ENCODE measurements at regions not wholly inside any gene's neighbourhood (a gene's known extent, or its start where the extent isn't known, plus 50 kb on each side); places are given as distances from the start of the nearest gene placed in this dataset.

GRCh38 chr7:41045556-41046123, 657.2 kb downstream of the INHBA start:
- Mint-ChIP-seq H3K4me3 (no peak overlapping the region), H3K4me1 (ENCODE audit: low read depth) (no peaks in the 10 kb centered on the region), H3K27me3 (no peaks in the 10 kb centered on the region), H3K36me3 (no peaks in the 10 kb centered on the region), H3K27ac (no peak overlapping the region), H3K9me3 (peaks cover 14% of the 10 kb centered on the region)
- ChIA-PET CTCF (no interaction called here), POLR2A (no interaction called here)
- intact Hi-C loops (cut with micrococcal nuclease) = no loop called here
- DNase-seq = no peak

- Mint-ChIP-seq H3K27me3 (no peaks in the 10 kb centered on the region), H3K27ac (no peak overlapping the region), H3K4me1 (ENCODE audit: low read depth) (no peaks in the 10 kb centered on the region), H3K36me3 (no peaks in the 10 kb centered on the region), H3K9me3 (peaks cover 10% of the 10 kb centered on the region), H3K4me3 (no peak overlapping the region)
- DNase-seq = no peak
- intact Hi-C loops (cut with micrococcal nuclease) = no loop called here
- ChIA-PET POLR2A (no interaction called here), CTCF (no interaction called here)
Observed at GRCh38 chr7:41039981-41040380, 662.9 kb downstream of the INHBA start.

GRCh38 chr7:41039386-41039953, 663.4 kb downstream of the INHBA start:
- H3K36me3 Mint-ChIP-seq = no peaks in the 10 kb centered on the region
- no peak for DNase-seq
- intact Hi-C loops (cut with micrococcal nuclease) = no loop called here
- no peaks in the 10 kb centered on the region for H3K4me1 Mint-ChIP-seq (ENCODE audit: low read depth)
- H3K4me3 Mint-ChIP-seq = no peak overlapping the region
- no peak overlapping the region for H3K27ac Mint-ChIP-seq
- peaks cover 8% of the 10 kb centered on the region for H3K9me3 Mint-ChIP-seq
- H3K27me3 Mint-ChIP-seq = no peaks in the 10 kb centered on the region
- ChIA-PET POLR2A (no interaction called here), CTCF (no interaction called here)

- intact Hi-C loops (cut with micrococcal nuclease) = no loop called here
- Mint-ChIP-seq H3K4me3 (no peak overlapping the region), H3K36me3 (no peaks in the 10 kb centered on the region), H3K27ac (no peak overlapping the region), H3K4me1 (ENCODE audit: low read depth) (no peaks in the 10 kb centered on the region), H3K27me3 (no peaks in the 10 kb centered on the region), H3K9me3 (peaks cover 8% of the 10 kb centered on the region)
- ChIA-PET POLR2A (no interaction called here), CTCF (no interaction called here)
- DNase-seq = no peak
Observed at GRCh38 chr7:41038211-41038610, 664.7 kb downstream of the INHBA start.

GRCh38 chr7:41037691-41038090, 665.2 kb downstream of the INHBA start:
- no peaks in the 10 kb centered on the region for H3K36me3 Mint-ChIP-seq
- H3K27me3 Mint-ChIP-seq = no peaks in the 10 kb centered on the region
- DNase-seq = no peak
- no peak overlapping the region for H3K27ac Mint-ChIP-seq
- peaks cover 4% of the 10 kb centered on the region for H3K9me3 Mint-ChIP-seq
- H3K4me1 Mint-ChIP-seq (ENCODE audit: low read depth) = no peaks in the 10 kb centered on the region
- ChIA-PET POLR2A (no interaction called here), CTCF (interaction anchor here (0.6 kb wide), 1 partner anchor 245 kb away, joined by 3 read pairs; no protein-coding TSS in a partner anchor)
- intact Hi-C loops (cut with micrococcal nuclease) = no loop called here
- no peak overlapping the region for H3K4me3 Mint-ChIP-seq

- CTCF ChIA-PET = no interaction called here
- intact Hi-C loops (cut with micrococcal nuclease) = no loop called here
- H3K4me3 Mint-ChIP-seq = no peak overlapping the region
- POLR2A ChIA-PET = no interaction called here
- H3K36me3 Mint-ChIP-seq = no peaks in the 10 kb centered on the region
- no peak overlapping the region for H3K27ac Mint-ChIP-seq
- DNase-seq = no peak
- H3K9me3 Mint-ChIP-seq = peaks cover 7% of the 10 kb centered on the region
- no peaks in the 10 kb centered on the region for H3K27me3 Mint-ChIP-seq
- no peaks in the 10 kb centered on the region for H3K4me1 Mint-ChIP-seq (ENCODE audit: low read depth)
Observed at GRCh38 chr7:41035794-41036193, 667.1 kb downstream of the INHBA start.

GRCh38 chr7:41033500-41033899, 669.4 kb downstream of the INHBA start:
- no peak overlapping the region for H3K4me3 Mint-ChIP-seq
- H3K9me3 Mint-ChIP-seq = peaks cover 11% of the 10 kb centered on the region
- no peak for DNase-seq
- H3K36me3 Mint-ChIP-seq = no peaks in the 10 kb centered on the region
- intact Hi-C loops (cut with micrococcal nuclease) = no loop called here
- CTCF ChIA-PET = no interaction called here
- no peak overlapping the region for H3K27ac Mint-ChIP-seq
- no peaks in the 10 kb centered on the region for H3K4me1 Mint-ChIP-seq (ENCODE audit: low read depth)
- POLR2A ChIA-PET = no interaction called here
- no peaks in the 10 kb centered on the region for H3K27me3 Mint-ChIP-seq

GRCh38 chr7:41030673-41031072, 672.2 kb downstream of the INHBA start:
- peaks cover 11% of the 10 kb centered on the region for H3K9me3 Mint-ChIP-seq
- no peaks in the 10 kb centered on the region for H3K36me3 Mint-ChIP-seq
- H3K27ac Mint-ChIP-seq = no peak overlapping the region
- ChIA-PET POLR2A (no interaction called here), CTCF (no interaction called here)
- H3K4me1 Mint-ChIP-seq (ENCODE audit: low read depth) = no peaks in the 10 kb centered on the region
- intact Hi-C loops (cut with micrococcal nuclease) = no loop called here
- DNase-seq = no peak
- no peak overlapping the region for H3K4me3 Mint-ChIP-seq
- no peaks in the 10 kb centered on the region for H3K27me3 Mint-ChIP-seq

GRCh38 chr7:41029072-41029499, 673.8 kb downstream of the INHBA start:
- H3K4me1 Mint-ChIP-seq (ENCODE audit: low read depth) = no peaks in the 10 kb centered on the region
- ChIA-PET POLR2A (no interaction called here), CTCF (no interaction called here)
- peaks cover 11% of the 10 kb centered on the region for H3K9me3 Mint-ChIP-seq
- intact Hi-C loops (cut with micrococcal nuclease) = no loop called here
- H3K36me3 Mint-ChIP-seq = no peaks in the 10 kb centered on the region
- no peak overlapping the region for H3K27ac Mint-ChIP-seq
- H3K27me3 Mint-ChIP-seq = no peaks in the 10 kb centered on the region
- H3K4me3 Mint-ChIP-seq = no peak overlapping the region
- no peak for DNase-seq

- Mint-ChIP-seq H3K4me1 (ENCODE audit: low read depth) (no peaks in the 10 kb centered on the region), H3K9me3 (peaks cover 9% of the 10 kb centered on the region), H3K27me3 (no peaks in the 10 kb centered on the region), H3K27ac (no peak overlapping the region), H3K4me3 (no peak overlapping the region), H3K36me3 (no peaks in the 10 kb centered on the region)
- ChIA-PET POLR2A (no interaction called here), CTCF (no interaction called here)
- intact Hi-C loops (cut with micrococcal nuclease) = no loop called here
- DNase-seq = no peak
Observed at GRCh38 chr7:41028580-41028979, 674.3 kb downstream of the INHBA start.

- H3K4me3 Mint-ChIP-seq = no peak overlapping the region
- peaks cover 8% of the 10 kb centered on the region for H3K9me3 Mint-ChIP-seq
- no peak for DNase-seq
- ChIA-PET POLR2A (no interaction called here), CTCF (no interaction called here)
- no peaks in the 10 kb centered on the region for H3K27me3 Mint-ChIP-seq
- H3K36me3 Mint-ChIP-seq = no peaks in the 10 kb centered on the region
- no peak overlapping the region for H3K27ac Mint-ChIP-seq
- no peaks in the 10 kb centered on the region for H3K4me1 Mint-ChIP-seq (ENCODE audit: low read depth)
- intact Hi-C loops (cut with micrococcal nuclease) = no loop called here
Observed at GRCh38 chr7:41027428-41028115, 675.3 kb downstream of the INHBA start.

- POLR2A ChIA-PET = no interaction called here
- H3K36me3 Mint-ChIP-seq = no peaks in the 10 kb centered on the region
- H3K27me3 Mint-ChIP-seq = no peaks in the 10 kb centered on the region
- H3K27ac Mint-ChIP-seq = no peak overlapping the region
- H3K9me3 Mint-ChIP-seq = no peaks in the 10 kb centered on the region
- no peak overlapping the region for H3K4me3 Mint-ChIP-seq
- intact Hi-C loops (cut with micrococcal nuclease) = no loop called here
- H3K4me1 Mint-ChIP-seq (ENCODE audit: low read depth) = no peaks in the 10 kb centered on the region
- CTCF ChIA-PET = no interaction called here
- DNase-seq = no peak
Observed at GRCh38 chr7:41024126-41024525, 678.8 kb downstream of the INHBA start.

- no peak overlapping the region for H3K4me3 Mint-ChIP-seq
Observed at GRCh38 chr7:41020056-41020455, 682.8 kb downstream of the INHBA start.

More at GRCh38 chr7:41020056-41020455, 682.8 kb downstream of the INHBA start:
- Mint-ChIP-seq H3K4me1 (ENCODE audit: low read depth) (no peaks in the 10 kb centered on the region), H3K27me3 (no peaks in the 10 kb centered on the region), H3K36me3 (no peaks in the 10 kb centered on the region), H3K9me3 (peaks cover 4% of the 10 kb centered on the region), H3K27ac (no peak overlapping the region)
- intact Hi-C loops (cut with micrococcal nuclease) = no loop called here
- ChIA-PET POLR2A (no interaction called here), CTCF (no interaction called here)
- DNase-seq = no peak

Measured in activated CD4-positive, alpha-beta memory T cell treated with anti-CD3 and anti-CD28 coated beads for 36 hours (primary cell).